Psoas muscle (tissue), 7 donors: ENCODE measurements at regions not wholly inside any gene's neighbourhood (a gene's known extent, or its start where the extent isn't known, plus 50 kb on each side); places are given as distances from the start of the nearest gene placed in this dataset.

Experiments
- ATAC-seq, 4 donors: fragments of 200-7000 bp; cut with Tn5 transposase; one replicate each; pipeline ENCODE4 v1.9.1; 2020; ENCODE audit warnings: moderate library complexity in 3 of 4, mild to moderate bottlenecking in 2 of 4
- DNase-seq, 2 donors: peaks; one replicate each; pipeline ENCODE4 v3.0.0-alpha.2; 2020
- H3K27ac ChIP-seq: fragments of 200-600 bp; one replicate; pipeline ENCODE4 v1.8.0; 2022
- H3K27me3 ChIP-seq, 3 donors: fragments of 200-600 bp in 1 of 3; one replicate each; pipeline versions ENCODE4 v1.6.1 to v1.8.0; 2013 to 2022; ENCODE audit warnings: low read length in 2 of 3, mild to moderate bottlenecking in 2 of 3, moderate library complexity in 1 of 3; ENCODE audit not compliant: insufficient read depth in 3 of 3
- H3K36me3 ChIP-seq, 2 donors: fragments of 200-600 bp in 1 of 2; one replicate each; pipeline versions ENCODE4 v1.6.1 to v1.8.0; 2013 to 2022; ENCODE audit warnings: low read depth in 1 of 2, mild to moderate bottlenecking in 1 of 2, moderate library complexity in 1 of 2; ENCODE audit not compliant: insufficient read depth in 1 of 2
- H3K4me1 ChIP-seq: fragments of 200-600 bp; one replicate; pipeline ENCODE4 v1.8.0; 2022
- H3K4me3 ChIP-seq: fragments of 200-600 bp; one replicate; pipeline ENCODE4 v1.8.0; 2022; ENCODE audit warnings: mild to moderate bottlenecking
- H3K9me3 ChIP-seq: fragments of 200-600 bp; one replicate; pipeline ENCODE4 v1.8.0; 2022
- WGBS, 3 donors: extraction: QIAGEN DNeasy Blood & Tissue Kit; methylation state at CpG; one replicate each; pipeline versions ENCODE4 v1.1.6 to v1.1.7; 2013; 5-methylcytosine and 5-hydroxymethylcytosine counted together
- intact Hi-C, 2 donors: fragments of 100-400 bp; cut with DNase I; formaldehyde crosslinking; loops; one replicate each; pipeline versions ENCODE4 v1.11.0 to v1.14.2; 2022
- TF ChIP-seq, protein P1 (sequence below): fragments of 200-600 bp; IDR thresholded peaks from one replicate; pipeline ENCODE4 v1.8.0; 2022; ENCODE audit warnings: antibody characterized with exemption
- donor health status: healthy with polysubstance abuse.
- donor health status: DM: no; HTN: no; CAD: no; lungs with moderate emphysema.
- donor health status: Bipolar disorder and iron deficiency.
- donor health status: healthy.
- donor health status: DM: yes; HTN: yes; CAD: no.
- donor health status: DM: no; HTN: no; CAD: no.
- donor health status: DM: yes; HTN: yes; CAD: no.

DNA sequence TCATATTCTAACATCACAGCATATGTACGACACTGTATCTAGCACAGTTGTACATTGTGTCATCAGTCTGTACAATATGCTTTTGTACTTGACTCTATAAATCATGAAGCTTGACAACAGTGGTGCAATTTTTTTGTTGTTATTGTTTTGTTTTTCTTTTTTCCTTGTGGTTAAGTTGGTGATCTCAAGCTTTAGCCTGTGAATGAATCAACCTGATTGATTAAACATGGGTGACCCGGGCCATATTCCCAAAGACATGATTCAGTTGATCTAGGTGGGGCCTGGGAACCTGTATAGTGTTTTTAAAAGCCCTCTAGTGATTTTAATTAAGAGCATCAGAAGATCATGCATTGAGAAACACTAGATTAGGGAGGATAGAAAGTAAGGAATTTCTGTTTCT is 101.8 kb upstream of the AADACL2 start:
- Histone ChIP-seq H3K27me3 (no peaks in the 10 kb centered on the region), H3K4me1 (peaks cover 16% of the 10 kb centered on the region), H3K27ac (peak overlapping the region; percentile 57), H3K4me3 (no peak overlapping the region), H3K9me3 (no peaks in the 10 kb centered on the region), H3K36me3 (no peaks in the 10 kb centered on the region)
- DNase-seq (no peak), ATAC-seq (no peak)
- 78 to 85% (median 79%) methylated on average over 2 of the region's 2 CpGs for WGBS, 3 donors
- intact Hi-C loops = no loop called here
- TF ChIP-seq, protein P1, sequence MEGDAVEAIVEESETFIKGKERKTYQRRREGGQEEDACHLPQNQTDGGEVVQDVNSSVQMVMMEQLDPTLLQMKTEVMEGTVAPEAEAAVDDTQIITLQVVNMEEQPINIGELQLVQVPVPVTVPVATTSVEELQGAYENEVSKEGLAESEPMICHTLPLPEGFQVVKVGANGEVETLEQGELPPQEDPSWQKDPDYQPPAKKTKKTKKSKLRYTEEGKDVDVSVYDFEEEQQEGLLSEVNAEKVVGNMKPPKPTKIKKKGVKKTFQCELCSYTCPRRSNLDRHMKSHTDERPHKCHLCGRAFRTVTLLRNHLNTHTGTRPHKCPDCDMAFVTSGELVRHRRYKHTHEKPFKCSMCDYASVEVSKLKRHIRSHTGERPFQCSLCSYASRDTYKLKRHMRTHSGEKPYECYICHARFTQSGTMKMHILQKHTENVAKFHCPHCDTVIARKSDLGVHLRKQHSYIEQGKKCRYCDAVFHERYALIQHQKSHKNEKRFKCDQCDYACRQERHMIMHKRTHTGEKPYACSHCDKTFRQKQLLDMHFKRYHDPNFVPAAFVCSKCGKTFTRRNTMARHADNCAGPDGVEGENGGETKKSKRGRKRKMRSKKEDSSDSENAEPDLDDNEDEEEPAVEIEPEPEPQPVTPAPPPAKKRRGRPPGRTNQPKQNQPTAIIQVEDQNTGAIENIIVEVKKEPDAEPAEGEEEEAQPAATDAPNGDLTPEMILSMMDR = no peak

DNA sequence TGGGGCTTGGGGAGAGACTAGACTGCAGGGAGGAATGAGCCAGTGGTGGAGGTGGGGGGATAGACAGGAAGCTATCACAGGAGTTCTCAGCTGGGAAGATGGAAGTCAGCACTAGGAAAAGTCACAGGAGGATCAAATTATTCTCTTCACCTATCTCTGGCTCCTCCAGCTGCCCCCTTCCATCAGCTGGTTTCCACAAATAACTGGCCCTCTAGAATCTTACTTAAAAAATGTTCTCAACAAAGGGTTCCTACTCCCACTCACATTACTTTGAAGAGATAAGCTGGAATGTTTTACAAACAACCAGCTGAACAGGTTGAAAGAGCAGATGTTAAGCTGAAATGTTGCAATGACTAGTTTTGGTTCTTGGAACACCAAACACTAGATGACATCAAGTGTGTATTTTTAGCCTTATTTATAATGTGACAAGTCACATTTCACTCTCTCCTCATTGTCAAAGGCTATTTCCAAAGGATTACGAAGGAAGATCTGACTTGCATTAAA is 102.7 kb upstream of the AADACL2 start:
- H3K36me3 ChIP-seq = no peaks in the 10 kb centered on the region
- intact Hi-C loops = no loop called here
- TF ChIP-seq, protein P1 = no peak
- peaks cover 16% of the 10 kb centered on the region for H3K4me1 ChIP-seq
- peak; percentile 90 to 93 (median 90) for ATAC-seq
- H3K27me3 ChIP-seq = peaks cover 0 to 2% (median 0%) of the 10 kb centered on the region in 3 donors
- no peak overlapping the region for H3K4me3 ChIP-seq
- DNase-seq = no peak
- peak overlapping the region; percentile 57 for H3K27ac ChIP-seq
- 5 to 22% (median 14%) methylated on average over 1 of the region's 1 CpG for WGBS, 3 donors
- H3K9me3 ChIP-seq = no peaks in the 10 kb centered on the region

DNA sequence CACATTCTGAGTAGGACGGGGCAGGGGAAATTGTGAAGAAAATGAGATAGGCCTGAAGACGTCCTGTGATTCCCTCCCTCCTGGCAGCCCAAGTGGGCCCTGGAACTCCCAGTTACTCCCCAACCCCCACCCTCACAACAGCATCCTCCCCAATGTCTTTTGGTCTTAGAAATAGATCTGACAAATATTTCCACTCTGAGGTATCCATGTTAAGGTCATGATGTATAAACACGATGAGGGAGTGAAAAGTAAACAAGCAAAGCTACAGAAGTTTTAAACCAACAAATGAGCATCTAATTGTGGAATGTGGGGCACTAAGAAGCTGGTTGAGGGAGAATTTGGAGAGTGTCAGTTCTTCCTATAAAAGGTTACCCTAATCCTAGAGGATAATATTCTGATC is 103.7 kb upstream of the AADACL2 start:
- TF ChIP-seq, protein P1 = no peak
- Histone ChIP-seq H3K4me1 (peaks cover 16% of the 10 kb centered on the region), H3K27ac (no peak overlapping the region), H3K36me3 (no peaks in the 10 kb centered on the region), H3K27me3 (peaks cover 0 to 2% (median 0%) of the 10 kb centered on the region in 3 donors), H3K9me3 (no peaks in the 10 kb centered on the region), H3K4me3 (no peak overlapping the region)
- DNase-seq = no peak
- ATAC-seq = no peak
- intact Hi-C loops = no loop called here
- 47 to 66% (median 65%) methylated on average over 3 of the region's 3 CpGs for WGBS, 3 donors

DNA sequence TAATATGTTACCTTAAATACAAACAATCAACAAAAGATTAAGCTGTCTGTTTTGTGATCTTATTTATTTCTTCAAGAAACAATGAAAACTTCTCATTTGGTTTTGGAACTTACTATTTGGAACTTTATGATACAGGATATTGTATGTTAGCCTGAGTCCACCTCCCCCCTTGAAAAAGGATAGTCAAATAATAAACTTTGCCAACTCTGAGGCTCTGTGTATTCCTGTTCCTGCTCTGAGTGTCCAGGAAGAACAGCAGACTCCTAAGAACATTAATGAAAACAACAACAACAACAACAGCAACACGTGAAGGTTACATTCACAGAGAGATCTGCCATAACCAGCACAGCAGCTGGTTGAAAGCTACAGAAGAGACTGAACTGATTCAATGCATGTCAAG is 108.1 kb upstream of the AADACL2 start:
- no peak for DNase-seq
- Histone ChIP-seq H3K27ac (no peak overlapping the region), H3K27me3 (peaks cover 0 to 2% (median 0%) of the 10 kb centered on the region in 3 donors), H3K36me3 (no peaks in the 10 kb centered on the region), H3K4me3 (no peak overlapping the region), H3K4me1 (peaks cover under 1% of the 10 kb centered on the region), H3K9me3 (no peaks in the 10 kb centered on the region)
- intact Hi-C loops = no loop called here
- TF ChIP-seq, protein P1 = no peak
- 53 to 72% (median 67%) methylated on average over 1 of the region's 1 CpG for WGBS, 3 donors
- no peak for ATAC-seq

DNA sequence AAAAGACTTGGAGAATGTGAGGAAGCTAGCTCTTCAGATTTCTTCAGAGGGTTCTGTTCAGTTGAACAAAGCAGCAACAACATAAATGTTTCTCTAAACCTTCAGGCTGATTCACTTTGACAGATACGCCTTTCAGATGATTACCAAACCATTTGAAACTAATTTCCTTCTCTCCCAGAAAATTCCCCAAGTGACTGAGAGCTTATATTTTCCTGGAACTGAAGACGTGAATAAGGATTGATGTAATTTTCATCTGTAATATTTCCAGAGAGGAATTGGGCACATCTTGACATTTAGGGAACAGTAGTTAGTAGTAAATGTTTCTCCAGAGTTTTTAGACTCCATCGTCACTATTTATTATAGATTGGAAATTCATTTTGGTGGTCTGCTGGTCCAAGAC is 108.6 kb upstream of the AADACL2 start:
- ATAC-seq = no peak
- Histone ChIP-seq H3K27ac (no peak overlapping the region), H3K4me3 (no peak overlapping the region), H3K4me1 (no peaks in the 10 kb centered on the region), H3K36me3 (no peaks in the 10 kb centered on the region), H3K27me3 (peaks cover 0 to 2% (median 0%) of the 10 kb centered on the region in 3 donors), H3K9me3 (no peaks in the 10 kb centered on the region)
- intact Hi-C loops = no loop called here
- TF ChIP-seq, protein P1 = no peak
- no peak for DNase-seq
- 60 to 64% (median 64%) methylated on average over 3 of the region's 3 CpGs for WGBS, 3 donors
